ENCODE measurements at regions not wholly inside any gene's neighbourhood (a gene's known extent, or its start where the extent isn't known, plus 50 kb on each side); places are given as distances from the start of the nearest gene placed in this dataset.

GRCh38 chr7:27345164-27345887 lies 102.7 kb downstream of the EVX1 start:
- TF ChIP-seq CTCF (conservative IDR thresholded peaks at IDR 0.05 in 1 of 2, IDR thresholded peaks at IDR 0.05 in 1 of 2; ENCODE audit: low read depth in 1 of 2, low read length in 2 of 2) (no peak), EZH2 (IDR thresholded peaks at IDR 0.05; ENCODE audit: low read length, missing control alignments) (no peak)

Measured in fibroblast of lung (primary cell).